GM23338 (cell line): ENCODE measurements at regions not wholly inside any gene's neighbourhood (a gene's known extent, or its start where the extent isn't known, plus 50 kb on each side); places are given as distances from the start of the nearest gene placed in this dataset.

Experiments
- ATAC-seq: fragments of 200-7000 bp; cut with Tn5 transposase; 3 replicates; pipeline ENCODE4 v1.9.1; 2020
- DNase-seq: peaks from one replicate; pipeline ENCODE4 v3.0.0-alpha.2; 2015; ENCODE audit warnings: low spot score
- H2AFZ ChIP-seq: fragments of 200-600 bp; sonication (generic); 2 replicates; pipeline ENCODE4 v1.8.0; 2016; ENCODE audit warnings: antibody characterized with exemption, mild to moderate bottlenecking, moderate library complexity
- H3F3A ChIP-seq: fragments of 200-600 bp; sonication (generic); replicated peaks from 2 replicates; pipeline ENCODE4 v1.8.0; 2017; ENCODE audit warnings: antibody characterized with exemption, mixed run types, low read depth
- H3K27ac ChIP-seq: fragments of 200-600 bp; sonication (generic); 2 replicates; pipeline ENCODE4 v1.6.1; 2016; ENCODE audit warnings: low read depth
- H3K27me3 ChIP-seq: fragments of 200-600 bp; sonication (generic); 2 replicates; pipeline ENCODE4 v1.8.0; 2016; ENCODE audit warnings: mild to moderate bottlenecking, mixed run types, moderate library complexity; ENCODE audit not compliant: insufficient read depth
- H3K36me3 ChIP-seq: fragments of 200-600 bp; sonication (generic); 2 replicates; pipeline ENCODE4 v1.8.0; 2016; ENCODE audit warnings: mild to moderate bottlenecking; ENCODE audit not compliant: insufficient read depth
- H3K4me1 ChIP-seq: fragments of 200-600 bp; sonication (generic); 2 replicates; pipeline ENCODE4 v1.8.0; 2016; ENCODE audit warnings: mild to moderate bottlenecking, moderate library complexity; ENCODE audit not compliant: insufficient read depth
- H3K4me2 ChIP-seq: fragments of 200-600 bp; sonication (generic); 2 replicates; pipeline ENCODE4 v1.7.1; 2017; ENCODE audit warnings: mixed run types
- H3K4me3 ChIP-seq: fragments of 200-600 bp; sonication (generic); 2 replicates; pipeline ENCODE4 v1.6.1; 2016; ENCODE audit warnings: mixed run types
- H3K79me2 ChIP-seq: fragments of 200-600 bp; sonication (generic); replicated peaks from 2 replicates; pipeline ENCODE4 v1.8.0; 2017; ENCODE audit warnings: mild to moderate bottlenecking; ENCODE audit not compliant: insufficient read depth
- H3K9me2 ChIP-seq: fragments of 200-600 bp; sonication (generic); 2 replicates; pipeline ENCODE4 v1.8.0; 2017; ENCODE audit not compliant: insufficient read depth
- H4K20me1 ChIP-seq: fragments of 200-600 bp; sonication (generic); replicated peaks from 2 replicates; pipeline ENCODE4 v1.8.0; 2017; ENCODE audit warnings: mild to moderate bottlenecking; ENCODE audit not compliant: insufficient read depth
- H3K27ac Mint-ChIP-seq: 2 replicates; pipeline ENCODE4 v1.8.0; 2020; ENCODE audit warnings: inconsistent platforms, mild to moderate bottlenecking, moderate library complexity, mixed read lengths
- H3K27me3 Mint-ChIP-seq: 3 replicates; pipeline ENCODE4 v1.8.0; 2022; ENCODE audit warnings: low read depth, mild to moderate bottlenecking, moderate library complexity, mixed read lengths, inconsistent platforms; ENCODE audit not compliant: insufficient read depth, poor library complexity
- H3K36me3 Mint-ChIP-seq: 3 replicates; pipeline ENCODE4 v1.8.0; 2021; ENCODE audit warnings: low read depth, mild to moderate bottlenecking, inconsistent platforms, moderate library complexity, mixed read lengths
- H3K4me1 Mint-ChIP-seq: 3 replicates; pipeline ENCODE4 v1.8.0; 2020; ENCODE audit warnings: mild to moderate bottlenecking, inconsistent platforms, mixed read lengths
- H3K4me3 Mint-ChIP-seq: 3 replicates; pipeline ENCODE4 v1.8.0; 2021; ENCODE audit warnings: moderate library complexity, mild to moderate bottlenecking, inconsistent platforms, mixed read lengths
- H3K9me3 Mint-ChIP-seq: 3 replicates; pipeline ENCODE4 v1.8.0; 2020; ENCODE audit warnings: moderate library complexity, mild to moderate bottlenecking, inconsistent platforms, mixed read lengths
- CREB1 ChIP-seq: fragments of 250-450 bp; sonication (Bioruptor Pico); IDR thresholded peaks from 2 replicates; pipeline ENCODE4 v1.5.0; 2020; ENCODE audit warnings: low read depth, mild to moderate bottlenecking, moderate library complexity
- CTCF ChIP-seq, 2 experiments: fragments of 200-600 bp in 1 of 2; sonication (generic) in 1 of 2; conservative IDR thresholded peaks; 2 replicates each; pipeline versions ENCODE4 v1.5.1 to v1.6.1; 2016 to 2017; ENCODE audit warnings: antibody characterized with exemption in 2 of 2, low read depth in 2 of 2, mild to moderate bottlenecking in 2 of 2, moderate library complexity in 1 of 2
- EZH2 ChIP-seq: fragments of 200-600 bp; sonication (generic); IDR thresholded peaks from one replicate; pipeline ENCODE4 v1.8.0; 2017; ENCODE audit warnings: antibody characterized with exemption, mild to moderate bottlenecking, low read depth; ENCODE audit not compliant: unreplicated experiment
- EZH2phosphoT487 ChIP-seq: fragments of 200-600 bp; sonication (generic); IDR thresholded peaks from one replicate; pipeline ENCODE4 v1.8.1; 2018; ENCODE audit warnings: antibody characterized with exemption; ENCODE audit not compliant: unreplicated experiment
- JUNB ChIP-seq: IDR thresholded peaks from one replicate; pipeline ENCODE4 v1.6.1; 2016; ENCODE audit warnings: antibody characterized with exemption; ENCODE audit not compliant: unreplicated experiment
- NANOG ChIP-seq: IDR thresholded peaks from 2 replicates; pipeline ENCODE4 v1.6.1; 2016; ENCODE audit warnings: antibody characterized with exemption, borderline replicate concordance
- POLR2AphosphoS5 ChIP-seq: IDR thresholded peaks from 2 replicates; pipeline ENCODE4 v1.6.1; 2016; ENCODE audit warnings: antibody characterized with exemption, low read depth
- STAT1 ChIP-seq: IDR thresholded peaks from one replicate; pipeline ENCODE4 v1.6.1; 2016; ENCODE audit warnings: antibody characterized with exemption; ENCODE audit not compliant: unreplicated experiment
- ZNF114 ChIP-seq: fragments of 250-450 bp; sonication (Bioruptor Pico); IDR thresholded peaks from 2 replicates; pipeline ENCODE4 v1.5.0; 2020; ENCODE audit warnings: mild to moderate bottlenecking, moderate library complexity
- ZNF331 ChIP-seq: fragments of 250-450 bp; sonication (Bioruptor Pico); IDR thresholded peaks from 2 replicates; pipeline ENCODE4 v1.5.0; 2020; ENCODE audit warnings: low read depth, mild to moderate bottlenecking, moderate library complexity
- TF ChIP-seq, protein P1 (sequence below): fragments of 250-450 bp; sonication (Bioruptor Pico); IDR thresholded peaks from 2 replicates; pipeline ENCODE4 v1.5.0; 2020; ENCODE audit warnings: mild to moderate bottlenecking, moderate library complexity
- TF ChIP-seq, protein P2 (sequence below): IDR thresholded peaks from 2 replicates; pipeline ENCODE4 v1.6.1; 2016; ENCODE audit warnings: antibody characterized with exemption
- TF ChIP-seq, protein P3 (sequence below): IDR thresholded peaks from one replicate; pipeline ENCODE4 v1.6.1; 2018; ENCODE audit warnings: antibody characterized with exemption; ENCODE audit not compliant: unreplicated experiment

DNA sequence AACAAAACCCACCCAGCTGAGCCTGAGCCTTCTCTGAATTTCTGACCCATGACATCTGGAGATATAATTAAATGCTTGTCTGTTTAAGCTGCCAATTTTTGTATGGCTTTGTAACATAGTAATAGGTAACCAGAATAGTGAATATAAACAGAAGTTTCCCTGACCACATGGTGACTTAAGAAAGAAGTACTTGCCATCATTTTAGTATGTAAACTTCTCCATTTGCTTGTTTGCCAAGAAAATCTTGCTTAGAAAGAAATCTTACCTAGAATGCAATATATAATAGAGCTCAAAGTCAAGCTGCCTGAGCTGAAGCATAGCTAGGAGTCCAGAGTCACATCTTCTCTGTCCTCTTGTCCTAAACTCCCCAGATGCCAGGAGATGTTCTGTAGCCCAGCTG, 117.0 kb downstream of the PCSK1 start:
- Histone ChIP-seq H3K9me2 (0 out of 2 replicates have a peak, but pooled peaks cover 8% of the 10 kb centered on the region), H3F3A (no peaks in the 10 kb centered on the region), H3K27me3 (no peaks in the 10 kb centered on the region), H4K20me1 (no peaks in the 10 kb centered on the region), H3K36me3 (no peaks in the 10 kb centered on the region), H3K79me2 (no peaks in the 10 kb centered on the region), H3K27ac (no peak overlapping the region), H2AFZ (no peak overlapping the region), H3K4me2 (no peak overlapping the region), H3K4me1 (no peaks in the 10 kb centered on the region; the same call in 1 of the 2 replicates), H3K4me3 (no peak overlapping the region)
- Mint-ChIP-seq H3K4me3 (no peak overlapping the region), H3K9me3 (0 out of 3 replicates have a peak, but pooled peaks cover 2% of the 10 kb centered on the region), H3K4me1 (peaks cover 4% of the 10 kb centered on the region), H3K27ac (no peak overlapping the region), H3K27me3 (no peaks in the 10 kb centered on the region), H3K36me3 (no peaks in the 10 kb centered on the region)
- TF ChIP-seq JUNB = no peak
- no peak for TF ChIP-seq EZH2
- no peak for TF ChIP-seq CREB1 (CRISPR knock-in tag)
- TF ChIP-seq ZNF331 (CRISPR knock-in tag) = no peak
- TF ChIP-seq POLR2AphosphoS5 = no peak
- no peak for TF ChIP-seq EZH2phosphoT487
- TF ChIP-seq, protein P1, sequence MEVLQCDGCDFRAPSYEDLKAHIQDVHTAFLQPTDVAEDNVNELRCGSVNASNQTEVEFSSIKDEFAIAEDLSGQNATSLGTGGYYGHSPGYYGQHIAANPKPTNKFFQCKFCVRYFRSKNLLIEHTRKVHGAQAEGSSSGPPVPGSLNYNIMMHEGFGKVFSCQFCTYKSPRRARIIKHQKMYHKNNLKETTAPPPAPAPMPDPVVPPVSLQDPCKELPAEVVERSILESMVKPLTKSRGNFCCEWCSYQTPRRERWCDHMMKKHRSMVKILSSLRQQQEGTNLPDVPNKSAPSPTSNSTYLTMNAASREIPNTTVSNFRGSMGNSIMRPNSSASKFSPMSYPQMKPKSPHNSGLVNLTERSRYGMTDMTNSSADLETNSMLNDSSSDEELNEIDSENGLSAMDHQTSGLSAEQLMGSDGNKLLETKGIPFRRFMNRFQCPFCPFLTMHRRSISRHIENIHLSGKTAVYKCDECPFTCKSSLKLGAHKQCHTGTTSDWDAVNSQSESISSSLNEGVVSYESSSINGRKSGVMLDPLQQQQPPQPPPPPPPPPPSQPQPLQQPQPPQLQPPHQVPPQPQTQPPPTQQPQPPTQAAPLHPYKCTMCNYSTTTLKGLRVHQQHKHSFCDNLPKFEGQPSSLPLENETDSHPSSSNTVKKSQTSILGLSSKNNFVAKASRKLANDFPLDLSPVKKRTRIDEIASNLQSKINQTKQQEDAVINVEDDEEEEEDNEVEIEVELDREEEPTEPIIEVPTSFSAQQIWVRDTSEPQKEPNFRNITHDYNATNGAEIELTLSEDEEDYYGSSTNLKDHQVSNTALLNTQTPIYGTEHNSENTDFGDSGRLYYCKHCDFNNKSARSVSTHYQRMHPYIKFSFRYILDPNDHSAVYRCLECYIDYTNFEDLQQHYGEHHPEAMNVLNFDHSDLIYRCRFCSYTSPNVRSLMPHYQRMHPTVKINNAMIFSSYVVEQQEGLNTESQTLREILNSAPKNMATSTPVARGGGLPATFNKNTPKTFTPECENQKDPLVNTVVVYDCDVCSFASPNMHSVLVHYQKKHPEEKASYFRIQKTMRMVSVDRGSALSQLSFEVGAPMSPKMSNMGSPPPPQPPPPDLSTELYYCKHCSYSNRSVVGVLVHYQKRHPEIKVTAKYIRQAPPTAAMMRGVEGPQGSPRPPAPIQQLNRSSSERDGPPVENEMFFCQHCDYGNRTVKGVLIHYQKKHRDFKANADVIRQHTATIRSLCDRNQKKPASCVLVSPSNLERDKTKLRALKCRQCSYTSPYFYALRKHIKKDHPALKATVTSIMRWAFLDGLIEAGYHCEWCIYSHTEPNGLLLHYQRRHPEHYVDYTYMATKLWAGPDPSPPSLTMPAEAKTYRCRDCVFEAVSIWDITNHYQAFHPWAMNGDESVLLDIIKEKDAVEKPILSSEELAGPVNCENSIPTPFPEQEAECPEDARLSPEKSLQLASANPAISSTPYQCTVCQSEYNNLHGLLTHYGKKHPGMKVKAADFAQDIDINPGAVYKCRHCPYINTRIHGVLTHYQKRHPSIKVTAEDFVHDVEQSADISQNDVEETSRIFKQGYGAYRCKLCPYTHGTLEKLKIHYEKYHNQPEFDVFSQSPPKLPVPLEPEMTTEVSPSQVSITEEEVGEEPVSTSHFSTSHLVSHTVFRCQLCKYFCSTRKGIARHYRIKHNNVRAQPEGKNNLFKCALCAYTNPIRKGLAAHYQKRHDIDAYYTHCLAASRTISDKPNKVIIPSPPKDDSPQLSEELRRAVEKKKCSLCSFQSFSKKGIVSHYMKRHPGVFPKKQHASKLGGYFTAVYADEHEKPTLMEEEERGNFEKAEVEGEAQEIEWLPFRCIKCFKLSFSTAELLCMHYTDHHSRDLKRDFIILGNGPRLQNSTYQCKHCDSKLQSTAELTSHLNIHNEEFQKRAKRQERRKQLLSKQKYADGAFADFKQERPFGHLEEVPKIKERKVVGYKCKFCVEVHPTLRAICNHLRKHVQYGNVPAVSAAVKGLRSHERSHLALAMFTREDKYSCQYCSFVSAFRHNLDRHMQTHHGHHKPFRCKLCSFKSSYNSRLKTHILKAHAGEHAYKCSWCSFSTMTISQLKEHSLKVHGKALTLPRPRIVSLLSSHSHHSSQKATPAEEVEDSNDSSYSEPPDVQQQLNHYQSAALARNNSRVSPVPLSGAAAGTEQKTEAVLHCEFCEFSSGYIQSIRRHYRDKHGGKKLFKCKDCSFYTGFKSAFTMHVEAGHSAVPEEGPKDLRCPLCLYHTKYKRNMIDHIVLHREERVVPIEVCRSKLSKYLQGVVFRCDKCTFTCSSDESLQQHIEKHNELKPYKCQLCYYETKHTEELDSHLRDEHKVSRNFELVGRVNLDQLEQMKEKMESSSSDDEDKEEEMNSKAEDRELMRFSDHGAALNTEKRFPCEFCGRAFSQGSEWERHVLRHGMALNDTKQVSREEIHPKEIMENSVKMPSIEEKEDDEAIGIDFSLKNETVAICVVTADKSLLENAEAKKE = no peak
- no peak for TF ChIP-seq ZNF114 (CRISPR knock-in tag)
- no peak for TF ChIP-seq STAT1
- TF ChIP-seq, protein P2, sequence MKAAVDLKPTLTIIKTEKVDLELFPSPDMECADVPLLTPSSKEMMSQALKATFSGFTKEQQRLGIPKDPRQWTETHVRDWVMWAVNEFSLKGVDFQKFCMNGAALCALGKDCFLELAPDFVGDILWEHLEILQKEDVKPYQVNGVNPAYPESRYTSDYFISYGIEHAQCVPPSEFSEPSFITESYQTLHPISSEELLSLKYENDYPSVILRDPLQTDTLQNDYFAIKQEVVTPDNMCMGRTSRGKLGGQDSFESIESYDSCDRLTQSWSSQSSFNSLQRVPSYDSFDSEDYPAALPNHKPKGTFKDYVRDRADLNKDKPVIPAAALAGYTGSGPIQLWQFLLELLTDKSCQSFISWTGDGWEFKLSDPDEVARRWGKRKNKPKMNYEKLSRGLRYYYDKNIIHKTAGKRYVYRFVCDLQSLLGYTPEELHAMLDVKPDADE = no peak
- TF ChIP-seq, protein P3, sequence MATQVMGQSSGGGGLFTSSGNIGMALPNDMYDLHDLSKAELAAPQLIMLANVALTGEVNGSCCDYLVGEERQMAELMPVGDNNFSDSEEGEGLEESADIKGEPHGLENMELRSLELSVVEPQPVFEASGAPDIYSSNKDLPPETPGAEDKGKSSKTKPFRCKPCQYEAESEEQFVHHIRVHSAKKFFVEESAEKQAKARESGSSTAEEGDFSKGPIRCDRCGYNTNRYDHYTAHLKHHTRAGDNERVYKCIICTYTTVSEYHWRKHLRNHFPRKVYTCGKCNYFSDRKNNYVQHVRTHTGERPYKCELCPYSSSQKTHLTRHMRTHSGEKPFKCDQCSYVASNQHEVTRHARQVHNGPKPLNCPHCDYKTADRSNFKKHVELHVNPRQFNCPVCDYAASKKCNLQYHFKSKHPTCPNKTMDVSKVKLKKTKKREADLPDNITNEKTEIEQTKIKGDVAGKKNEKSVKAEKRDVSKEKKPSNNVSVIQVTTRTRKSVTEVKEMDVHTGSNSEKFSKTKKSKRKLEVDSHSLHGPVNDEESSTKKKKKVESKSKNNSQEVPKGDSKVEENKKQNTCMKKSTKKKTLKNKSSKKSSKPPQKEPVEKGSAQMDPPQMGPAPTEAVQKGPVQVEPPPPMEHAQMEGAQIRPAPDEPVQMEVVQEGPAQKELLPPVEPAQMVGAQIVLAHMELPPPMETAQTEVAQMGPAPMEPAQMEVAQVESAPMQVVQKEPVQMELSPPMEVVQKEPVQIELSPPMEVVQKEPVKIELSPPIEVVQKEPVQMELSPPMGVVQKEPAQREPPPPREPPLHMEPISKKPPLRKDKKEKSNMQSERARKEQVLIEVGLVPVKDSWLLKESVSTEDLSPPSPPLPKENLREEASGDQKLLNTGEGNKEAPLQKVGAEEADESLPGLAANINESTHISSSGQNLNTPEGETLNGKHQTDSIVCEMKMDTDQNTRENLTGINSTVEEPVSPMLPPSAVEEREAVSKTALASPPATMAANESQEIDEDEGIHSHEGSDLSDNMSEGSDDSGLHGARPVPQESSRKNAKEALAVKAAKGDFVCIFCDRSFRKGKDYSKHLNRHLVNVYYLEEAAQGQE = no peak
- TF ChIP-seq NANOG = no peak
- TF ChIP-seq CTCF (conservative IDR thresholded peaks at IDR 0.05; ENCODE audit: low read depth in 2 of 2) = no peak
- DNase-seq = no peak
- ATAC-seq = no peak
